Sigmoid colon (tissue), 6 donors: ENCODE measurements at regions not wholly inside any gene's neighbourhood (a gene's known extent, or its start where the extent isn't known, plus 50 kb on each side); places are given as distances from the start of the nearest gene placed in this dataset.

Experiments
- DNase-seq: peaks from one replicate; pipeline ENCODE4 v3.0.0-alpha.2; 2019
- H3K27ac ChIP-seq, 4 donors: fragments of 200-600 bp; sonication (generic); one replicate each; pipeline ENCODE4 v1.5.1; 2016 to 2019; ENCODE audit warnings: mild to moderate bottlenecking in 1 of 4
- H3K27me3 ChIP-seq, 3 donors: fragments of 200-600 bp; sonication (generic); one replicate each; pipeline ENCODE4 v1.5.1; 2019; ENCODE audit warnings: mild to moderate bottlenecking in 1 of 3
- H3K36me3 ChIP-seq, 4 donors: fragments of 200-600 bp; sonication (generic); one replicate each; pipeline ENCODE4 v1.5.1; 2016 to 2019
- H3K4me1 ChIP-seq, 4 donors: fragments of 200-600 bp; sonication (generic); one replicate each; pipeline ENCODE4 v1.5.1; 2017 to 2019
- H3K4me3 ChIP-seq, 4 donors: fragments of 200-600 bp; sonication (generic); one replicate each; pipeline ENCODE4 v1.5.1; 2017 to 2019; ENCODE audit warnings: mild to moderate bottlenecking in 2 of 4, moderate library complexity in 1 of 4
- H3K9me3 ChIP-seq, 4 donors: fragments of 200-600 bp in 3 of 4; sonication (generic) in 3 of 4; one replicate each; pipeline versions ENCODE4 v1.5.1 to v1.6.1; 2013 to 2019
- EP300 ChIP-seq, 4 donors: sonication (generic); formaldehyde crosslinking; IDR thresholded peaks; one replicate each; pipeline ENCODE4 v1.6.1; 2017; ENCODE audit warnings: antibody characterized with exemption in 4 of 4
- POLR2A ChIP-seq, 2 donors: fragments of 450-650 bp; IDR thresholded peaks; one replicate each; pipeline ENCODE4 v1.6.1; 2016; ENCODE audit warnings: antibody characterized with exemption in 2 of 2, mild to moderate bottlenecking in 2 of 2, moderate library complexity in 2 of 2
- POLR2AphosphoS5 ChIP-seq, 4 donors: sonication (generic); formaldehyde crosslinking; IDR thresholded peaks; one replicate each; pipeline ENCODE4 v1.6.1; 2017; ENCODE audit warnings: antibody characterized with exemption in 4 of 4
- WGBS, 2 donors: extraction: QIAGEN DNeasy Blood & Tissue Kit; methylation state at CpG; one replicate each; pipeline ENCODE4 v1.1.7; 2013; 5-methylcytosine and 5-hydroxymethylcytosine counted together
- intact Hi-C: fragments of 100-400 bp; cut with DNase I; formaldehyde crosslinking; loops from one replicate; pipeline ENCODE4 v1.15.1; 2023
- TF ChIP-seq, protein P1 (sequence below), 4 experiments: fragments of 450-650 bp in 3 of 4; fragments of 200-600 bp in 1 of 4; IDR thresholded peaks; one replicate each; pipeline ENCODE4 v1.5.1; 2016 to 2019; ENCODE audit warnings: antibody characterized with exemption in 4 of 4, mild to moderate bottlenecking in 3 of 4, moderate library complexity in 2 of 4
- donor health status: healthy with polysubstance abuse.
- donor health status: healthy.

DNA sequence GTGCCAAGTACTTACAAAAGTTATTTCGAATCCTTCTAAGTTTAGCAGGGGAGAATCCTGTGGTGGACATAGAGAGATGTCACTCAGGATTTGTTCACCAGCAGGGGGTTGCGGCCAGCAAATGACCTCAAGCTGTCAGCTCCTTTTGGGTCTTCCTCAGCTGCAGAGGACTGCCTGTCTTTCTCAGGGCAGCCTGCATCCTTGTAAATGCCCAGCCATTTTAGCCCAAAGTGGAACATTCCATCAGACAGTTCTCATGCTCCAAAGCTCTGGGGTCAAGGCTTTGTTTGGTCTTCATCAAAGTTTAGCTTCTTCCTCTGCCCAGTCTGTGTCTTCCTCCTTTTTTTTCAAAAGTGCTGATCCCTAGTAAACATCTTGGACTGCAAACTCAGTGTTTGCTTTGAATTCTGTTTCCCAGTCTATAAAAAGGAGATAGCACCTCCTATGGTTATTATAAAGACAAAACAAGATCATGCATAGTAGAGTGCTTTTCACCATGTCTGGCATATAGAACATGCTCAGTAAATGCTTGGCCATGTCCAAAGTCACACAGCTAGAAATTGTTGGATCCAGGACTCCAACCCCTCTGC is 156.4 kb upstream of the GATB start:
- no peaks in the 10 kb centered on the region for H3K4me1 ChIP-seq
- no peaks in the 10 kb centered on the region for H3K36me3 ChIP-seq
- no peak overlapping the region for H3K27ac ChIP-seq
- DNase-seq, result no peak
- no peaks in the 10 kb centered on the region for H3K9me3 ChIP-seq
- intact Hi-C loops, result no loop called here
- WGBS, 2 donors, result 76 to 83% methylated on average over 2 of the region's 2 CpGs
- no peaks in the 10 kb centered on the region for H3K27me3 ChIP-seq
- TF ChIP-seq POLR2AphosphoS5 (IDR thresholded peaks at IDR 0.05) (no peak), EP300 (IDR thresholded peaks at IDR 0.05) (no peak), POLR2A (IDR thresholded peaks at IDR 0.05) (no peak)
- TF ChIP-seq, protein P1, sequence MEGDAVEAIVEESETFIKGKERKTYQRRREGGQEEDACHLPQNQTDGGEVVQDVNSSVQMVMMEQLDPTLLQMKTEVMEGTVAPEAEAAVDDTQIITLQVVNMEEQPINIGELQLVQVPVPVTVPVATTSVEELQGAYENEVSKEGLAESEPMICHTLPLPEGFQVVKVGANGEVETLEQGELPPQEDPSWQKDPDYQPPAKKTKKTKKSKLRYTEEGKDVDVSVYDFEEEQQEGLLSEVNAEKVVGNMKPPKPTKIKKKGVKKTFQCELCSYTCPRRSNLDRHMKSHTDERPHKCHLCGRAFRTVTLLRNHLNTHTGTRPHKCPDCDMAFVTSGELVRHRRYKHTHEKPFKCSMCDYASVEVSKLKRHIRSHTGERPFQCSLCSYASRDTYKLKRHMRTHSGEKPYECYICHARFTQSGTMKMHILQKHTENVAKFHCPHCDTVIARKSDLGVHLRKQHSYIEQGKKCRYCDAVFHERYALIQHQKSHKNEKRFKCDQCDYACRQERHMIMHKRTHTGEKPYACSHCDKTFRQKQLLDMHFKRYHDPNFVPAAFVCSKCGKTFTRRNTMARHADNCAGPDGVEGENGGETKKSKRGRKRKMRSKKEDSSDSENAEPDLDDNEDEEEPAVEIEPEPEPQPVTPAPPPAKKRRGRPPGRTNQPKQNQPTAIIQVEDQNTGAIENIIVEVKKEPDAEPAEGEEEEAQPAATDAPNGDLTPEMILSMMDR (IDR thresholded peaks at IDR 0.05), result no peak
- H3K4me3 ChIP-seq, result no peak overlapping the region

DNA sequence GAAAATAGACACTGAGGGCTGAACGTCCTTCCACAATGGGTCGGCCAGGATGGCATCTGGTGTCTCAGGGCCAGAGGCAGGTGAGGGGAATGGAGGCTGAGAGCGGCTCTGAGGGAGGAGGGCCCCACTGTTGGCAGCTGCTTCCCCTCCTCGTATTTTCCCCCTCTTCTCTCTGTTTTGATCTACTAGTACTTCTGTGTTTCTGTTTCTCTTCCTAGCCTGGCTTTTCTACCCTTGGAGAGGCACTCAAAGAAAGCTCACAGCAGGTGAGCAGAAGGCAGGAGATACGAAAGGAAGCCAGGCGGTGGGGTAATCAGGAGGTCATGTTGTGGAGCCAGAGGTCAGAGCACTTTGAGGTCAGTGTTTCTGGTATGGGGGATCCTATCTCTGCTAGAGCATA is 151.8 kb upstream of the GATB start:
- Histone ChIP-seq H3K27ac (no peak overlapping the region), H3K27me3 (no peaks in the 10 kb centered on the region), H3K36me3 (no peaks in the 10 kb centered on the region), H3K4me1 (peaks cover 0 to 7% (median 2%) of the 10 kb centered on the region in 4 donors), H3K9me3 (no peaks in the 10 kb centered on the region), H3K4me3 (no peak overlapping the region)
- intact Hi-C loops, result no loop called here
- DNase-seq, result no peak
- WGBS, 2 donors, result 57 to 75% methylated on average over 6 of the region's 6 CpGs
- TF ChIP-seq, protein P1 (IDR thresholded peaks at IDR 0.05), result no peak
- TF ChIP-seq EP300 (IDR thresholded peaks at IDR 0.05), result no peak

DNA sequence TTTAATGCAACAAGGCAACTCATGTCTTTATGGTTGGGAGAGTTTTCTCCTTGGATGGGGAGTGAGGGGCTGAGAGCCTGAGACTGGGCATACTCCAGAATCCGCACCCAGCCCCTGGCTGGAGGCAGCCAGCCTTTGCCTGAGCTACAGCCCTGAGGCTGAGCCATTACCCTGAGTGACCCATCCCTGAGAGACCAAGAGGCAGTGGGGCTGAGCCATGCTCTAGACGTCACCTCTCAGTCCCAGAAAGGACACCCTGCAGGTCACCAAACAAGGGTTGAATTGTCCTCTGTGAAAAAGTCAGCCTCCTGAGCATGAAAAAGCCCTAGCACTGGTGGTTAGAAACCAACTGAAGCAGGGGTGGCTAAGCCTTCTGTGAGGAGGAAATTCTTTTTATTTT is 151.2 kb upstream of the GATB start:
- H3K36me3 ChIP-seq, result no peaks in the 10 kb centered on the region
- no peaks in the 10 kb centered on the region for H3K27me3 ChIP-seq
- no peak for TF ChIP-seq POLR2AphosphoS5 (IDR thresholded peaks at IDR 0.05)
- no peak for TF ChIP-seq POLR2A (IDR thresholded peaks at IDR 0.05)
- TF ChIP-seq, protein P1 (IDR thresholded peaks at IDR 0.05), result no peak
- TF ChIP-seq EP300 (IDR thresholded peaks at IDR 0.05), result no peak
- H3K4me1 ChIP-seq, result peaks cover 0 to 10% (median 3%) of the 10 kb centered on the region in 4 donors
- DNase-seq, result no peak
- intact Hi-C loops, result no loop called here
- H3K9me3 ChIP-seq, result no peaks in the 10 kb centered on the region
- WGBS, 2 donors, result 82 to 88% methylated on average over 2 of the region's 2 CpGs
- H3K27ac ChIP-seq, result no peak overlapping the region
- H3K4me3 ChIP-seq, result no peak overlapping the region

DNA sequence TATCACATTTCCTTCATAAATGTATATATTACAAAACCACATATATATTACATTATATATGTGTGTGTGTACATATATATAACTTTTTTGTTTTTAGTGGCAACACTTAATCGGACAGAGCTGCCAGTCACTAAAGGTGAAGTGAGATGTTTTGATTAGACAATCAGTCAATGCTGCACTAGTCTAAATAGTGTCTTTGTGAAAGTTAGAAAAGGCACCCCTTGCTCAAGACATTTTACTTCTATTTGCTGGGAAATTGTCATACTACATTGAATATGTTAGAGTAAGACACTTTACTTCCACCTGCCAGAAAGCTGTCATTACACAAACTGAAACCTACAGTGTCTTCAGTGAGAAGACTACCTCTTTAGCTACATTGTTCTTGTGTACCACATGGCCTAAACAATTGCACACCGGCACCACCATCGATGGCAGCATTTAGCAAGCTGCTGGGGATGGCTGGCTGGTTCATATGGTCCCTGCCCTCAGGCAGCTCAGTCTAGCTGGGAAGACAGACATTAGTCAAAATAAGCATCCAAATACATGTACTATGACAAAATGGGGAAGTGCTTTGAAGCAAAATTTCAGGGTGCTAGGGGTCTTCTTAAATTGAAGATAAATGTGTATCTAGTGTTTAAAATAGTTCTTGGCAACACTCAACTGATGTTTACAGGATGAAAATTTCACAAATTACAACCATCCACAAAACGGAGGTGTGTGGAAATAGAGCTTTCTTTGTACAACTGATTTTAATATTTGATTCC is 148.1 kb upstream of the GATB start:
- Histone ChIP-seq H3K36me3 (no peaks in the 10 kb centered on the region), H3K27ac (no peak overlapping the region), H3K9me3 (no peaks in the 10 kb centered on the region), H3K4me3 (no peak overlapping the region), H3K4me1 (peaks cover 0 to 10% (median 3%) of the 10 kb centered on the region in 4 donors), H3K27me3 (no peaks in the 10 kb centered on the region)
- intact Hi-C loops, result no loop called here
- TF ChIP-seq POLR2AphosphoS5 (IDR thresholded peaks at IDR 0.05) (no peak), POLR2A (IDR thresholded peaks at IDR 0.05) (no peak), EP300 (IDR thresholded peaks at IDR 0.05) (no peak)
- TF ChIP-seq, protein P1 (IDR thresholded peaks at IDR 0.05), result no peak
- no peak for DNase-seq
- 78 to 84% methylated on average over 4 of the region's 4 CpGs for WGBS, 2 donors
